HG03175 (cell line): ENCODE measurements at regions not wholly inside any gene's neighbourhood (a gene's known extent, or its start where the extent isn't known, plus 50 kb on each side); places are given as distances from the start of the nearest gene placed in this dataset.

Experiments
- ATAC-seq: cut with Tn5 transposase; IDR thresholded peaks from one replicate; pipeline ENCODE4 v1.9.1; 2021; ENCODE audit warnings: mild to moderate bottlenecking, moderate library complexity; ENCODE audit not compliant: unreplicated experiment

DNA sequence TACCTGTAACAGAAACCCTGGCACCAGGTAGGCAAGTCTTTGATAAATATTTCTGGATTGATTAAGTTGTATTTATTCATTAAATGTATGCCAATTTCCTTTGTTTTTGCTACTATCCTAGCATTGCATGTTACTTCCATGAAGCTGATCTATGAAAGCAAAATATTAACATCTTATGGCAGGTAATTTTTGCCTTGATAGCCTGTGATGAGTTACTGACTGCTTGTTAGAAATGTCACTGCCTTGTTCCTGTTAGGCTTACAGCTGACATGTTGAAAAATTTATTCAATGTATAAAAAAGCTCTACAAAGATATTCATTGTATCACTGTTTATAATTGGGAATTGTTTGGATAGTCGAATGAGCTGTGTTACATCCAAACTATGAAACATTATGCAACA lies 830.1 kb downstream of the TUSC7 start:
- no peak for ATAC-seq

DNA sequence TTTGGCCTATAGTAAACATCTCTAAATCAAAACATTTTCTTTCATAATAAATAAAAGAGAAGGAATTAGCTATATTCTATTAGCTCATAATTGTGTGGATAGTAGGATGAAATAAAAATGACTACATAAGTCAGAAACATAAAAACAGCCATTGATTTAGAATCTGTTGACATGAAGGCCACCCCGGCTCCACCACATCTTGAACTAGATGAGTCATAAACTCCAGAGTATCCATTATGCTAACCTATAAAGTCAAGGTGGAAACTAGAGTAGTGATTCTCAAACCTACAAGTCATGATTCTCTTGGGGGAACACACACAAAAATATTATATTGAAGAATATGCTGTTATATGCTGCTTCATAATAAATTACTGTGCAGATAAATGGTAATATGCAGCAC lies 831.0 kb downstream of the TUSC7 start:
- ATAC-seq: no peak

DNA sequence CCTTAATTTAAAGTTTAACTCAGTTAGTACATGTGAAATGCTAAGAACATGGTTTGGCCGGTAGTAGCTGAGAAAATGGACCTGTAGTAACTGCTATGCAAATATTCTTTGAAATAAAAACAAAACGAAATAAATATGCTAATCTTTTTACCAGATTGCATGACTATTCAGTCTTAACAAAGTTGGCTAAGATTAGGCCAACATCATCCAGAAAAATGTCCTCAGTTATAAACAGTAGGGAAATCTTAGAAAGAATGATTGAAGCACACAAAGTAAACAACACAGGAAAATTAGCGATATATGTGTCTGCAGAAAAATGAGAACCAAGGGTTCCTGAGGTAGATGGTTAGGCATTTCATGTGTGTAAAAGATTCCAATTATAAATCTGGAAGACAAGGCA lies 832.1 kb downstream of the TUSC7 start:
- ATAC-seq: no peak

DNA sequence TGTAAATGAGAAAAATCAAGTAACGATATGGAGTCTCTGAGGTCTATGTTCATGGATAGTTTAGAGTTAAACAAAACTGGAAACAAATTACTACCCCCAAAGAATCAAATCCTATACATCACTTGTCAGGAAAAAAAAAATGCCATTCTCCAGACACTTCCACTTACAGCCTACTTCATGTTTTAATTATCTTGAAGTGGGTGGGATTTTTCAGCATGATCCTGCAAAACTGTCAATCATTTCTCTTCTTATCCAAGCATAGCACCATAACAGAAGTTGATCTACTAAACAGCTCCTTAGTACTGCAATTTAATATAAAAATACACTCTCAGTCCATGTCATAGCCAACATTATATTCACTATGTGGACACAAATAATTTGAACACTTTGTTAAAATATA lies 833.9 kb downstream of the TUSC7 start:
- ATAC-seq: no peak

DNA sequence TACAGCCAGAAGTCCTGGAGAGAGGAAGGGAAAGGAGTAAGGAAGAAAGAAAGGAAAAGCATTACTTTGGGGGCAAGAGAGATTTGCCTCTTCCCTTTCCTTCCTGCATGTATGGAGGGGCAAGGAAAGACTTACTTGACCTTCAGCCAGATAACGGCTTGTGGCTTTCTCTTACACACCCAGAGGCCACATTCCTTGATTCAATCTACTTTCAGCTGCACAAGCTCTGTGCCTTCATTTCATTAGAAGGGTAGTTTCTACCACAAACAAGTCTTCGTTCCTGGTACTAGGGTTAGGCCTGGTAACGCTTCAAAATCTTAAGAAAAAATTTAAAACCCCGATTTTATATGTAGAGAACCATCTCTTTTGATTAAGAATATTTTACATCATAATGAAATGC lies 835.9 kb downstream of the TUSC7 start:
- no peak for ATAC-seq

DNA sequence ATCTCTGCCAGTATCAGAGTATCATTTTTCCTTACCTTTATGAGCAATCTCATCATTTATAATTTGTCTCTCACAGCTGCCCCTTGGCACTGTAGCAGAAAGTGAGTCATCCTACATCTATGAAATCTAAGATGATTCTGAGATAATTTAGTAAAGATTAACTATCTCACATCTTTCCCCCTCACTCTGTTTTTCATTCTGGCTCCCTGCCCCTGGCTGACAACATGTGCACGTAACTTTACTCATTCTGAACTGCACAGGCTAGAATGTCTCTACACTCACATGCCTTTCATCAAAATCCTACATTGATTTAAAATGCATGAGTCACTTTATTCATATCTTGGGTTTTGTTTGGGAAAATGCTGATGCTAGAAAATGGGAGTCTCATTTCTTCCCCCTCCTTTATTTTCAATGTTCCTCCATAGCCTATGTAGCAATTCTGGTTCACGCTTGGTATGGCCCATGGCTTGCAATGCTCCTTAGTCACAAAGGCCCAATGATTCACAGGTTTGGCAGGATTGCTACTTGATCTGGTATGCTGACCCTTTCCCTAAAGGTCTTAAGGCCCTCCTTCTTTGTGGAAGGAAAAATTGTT lies 838.5 kb downstream of the TUSC7 start:
- no peak for ATAC-seq

DNA sequence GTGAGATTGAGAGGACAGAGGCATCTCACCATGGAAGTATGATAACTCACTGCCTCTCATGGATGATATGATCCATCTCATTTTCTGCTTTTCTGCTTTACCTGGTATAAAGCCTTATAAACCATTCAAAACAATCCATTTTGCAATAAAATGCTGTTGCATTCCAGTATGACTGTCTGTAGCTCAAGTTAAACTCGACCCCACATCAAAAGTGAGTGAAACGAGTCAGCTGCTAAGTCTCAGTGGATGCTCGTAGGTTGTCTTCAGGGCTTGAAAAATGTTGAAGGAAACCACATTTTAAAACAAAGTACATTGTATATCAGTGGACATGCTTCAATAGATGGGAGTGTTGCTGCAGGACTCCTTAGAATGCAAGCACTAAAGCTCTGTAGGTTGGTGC lies 839.0 kb downstream of the TUSC7 start:
- ATAC-seq: no peak

DNA sequence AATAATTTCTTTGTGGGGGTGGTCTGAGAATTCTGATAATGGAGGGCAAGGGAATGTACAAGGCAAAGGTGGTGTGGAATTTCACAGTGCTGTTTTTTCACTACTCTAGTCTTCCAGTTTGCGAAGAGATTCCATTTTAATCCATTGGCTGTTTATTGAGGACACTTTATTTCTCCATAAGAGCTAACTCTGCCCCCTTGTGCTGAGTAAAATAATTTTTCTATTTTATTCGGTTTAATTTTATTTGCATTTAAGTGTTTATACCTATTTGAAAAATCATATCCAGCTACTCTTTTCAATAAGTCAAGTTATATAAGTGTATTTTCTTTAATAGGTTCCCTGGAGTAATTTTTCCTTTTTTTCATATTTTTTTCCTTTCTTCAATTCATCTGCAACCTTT lies 840.1 kb downstream of the TUSC7 start:
- ATAC-seq: no peak

DNA sequence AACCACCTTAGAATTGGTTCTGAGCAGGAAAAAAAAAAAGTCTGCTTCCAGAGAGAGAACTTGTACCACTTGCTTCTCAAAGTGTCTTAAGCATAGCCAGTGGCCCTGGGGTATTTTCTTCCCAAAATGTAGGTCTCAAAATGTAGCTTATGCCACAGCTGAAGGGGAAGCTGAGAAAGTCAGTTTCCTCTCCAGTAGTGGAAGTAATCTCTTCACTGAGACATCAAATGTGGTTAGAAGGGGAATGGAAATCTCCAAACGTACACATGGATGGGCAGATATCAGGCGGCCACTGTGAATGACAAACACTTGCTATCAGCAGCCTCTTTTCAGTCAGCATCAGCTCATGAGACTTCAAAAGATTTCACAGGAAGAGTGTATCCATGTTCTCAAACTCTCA lies 841.2 kb downstream of the TUSC7 start:
- no peak for ATAC-seq

DNA sequence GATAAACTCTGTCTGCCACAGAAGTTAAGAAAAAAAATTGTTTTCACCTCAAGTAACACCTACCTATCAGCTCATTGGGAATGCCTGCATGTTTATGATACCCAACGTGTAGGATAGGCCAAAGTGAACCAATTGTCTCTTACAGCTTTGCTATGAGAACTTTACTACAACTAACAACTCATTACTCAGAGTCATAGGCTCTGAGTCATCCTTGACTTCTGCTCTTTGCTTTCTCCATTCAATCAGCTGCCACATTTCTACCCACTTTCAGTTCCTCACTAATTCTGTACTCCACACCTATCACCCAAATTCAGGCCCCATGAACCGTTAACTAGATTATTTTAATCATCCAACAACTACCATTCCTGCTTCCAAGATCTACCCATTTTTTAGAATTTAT lies 843.9 kb downstream of the TUSC7 start:
- ATAC-seq: peak; percentile 92

DNA sequence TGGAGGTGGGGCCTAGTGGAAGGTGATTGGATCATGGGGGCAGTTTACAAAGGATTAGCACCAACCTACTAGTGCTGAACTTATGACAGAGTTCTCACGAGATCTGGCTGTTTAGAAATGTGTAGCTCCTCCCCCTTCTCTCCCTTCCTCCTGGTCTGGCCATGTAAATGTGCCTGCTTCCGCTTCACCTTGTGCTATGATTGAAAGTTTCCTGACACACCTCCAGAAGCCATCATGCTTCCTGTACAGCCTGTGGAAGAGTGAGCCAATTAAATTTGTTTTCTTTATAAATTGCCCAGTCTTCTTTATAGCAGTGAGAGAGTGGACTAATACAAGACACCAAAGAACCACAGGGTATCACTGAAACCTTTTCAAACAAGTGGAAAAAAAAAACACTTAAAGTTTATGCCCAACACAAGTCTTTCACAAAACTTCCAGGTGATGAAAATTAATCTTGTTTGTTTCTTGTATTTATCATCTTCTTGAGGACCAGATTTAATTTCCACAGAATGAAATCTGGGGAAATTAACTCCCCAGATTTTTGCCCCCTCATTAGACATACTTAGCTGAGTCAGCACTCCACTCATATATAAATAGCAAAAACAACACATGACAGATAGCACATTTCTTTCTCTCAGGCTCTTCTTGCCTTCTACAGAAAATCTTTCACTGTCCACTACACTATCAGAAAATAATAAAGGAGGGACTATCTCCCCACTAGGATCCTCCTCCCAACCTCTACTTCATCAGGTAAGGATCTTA lies 847.2 kb downstream of the TUSC7 start:
- ATAC-seq: no peak

DNA sequence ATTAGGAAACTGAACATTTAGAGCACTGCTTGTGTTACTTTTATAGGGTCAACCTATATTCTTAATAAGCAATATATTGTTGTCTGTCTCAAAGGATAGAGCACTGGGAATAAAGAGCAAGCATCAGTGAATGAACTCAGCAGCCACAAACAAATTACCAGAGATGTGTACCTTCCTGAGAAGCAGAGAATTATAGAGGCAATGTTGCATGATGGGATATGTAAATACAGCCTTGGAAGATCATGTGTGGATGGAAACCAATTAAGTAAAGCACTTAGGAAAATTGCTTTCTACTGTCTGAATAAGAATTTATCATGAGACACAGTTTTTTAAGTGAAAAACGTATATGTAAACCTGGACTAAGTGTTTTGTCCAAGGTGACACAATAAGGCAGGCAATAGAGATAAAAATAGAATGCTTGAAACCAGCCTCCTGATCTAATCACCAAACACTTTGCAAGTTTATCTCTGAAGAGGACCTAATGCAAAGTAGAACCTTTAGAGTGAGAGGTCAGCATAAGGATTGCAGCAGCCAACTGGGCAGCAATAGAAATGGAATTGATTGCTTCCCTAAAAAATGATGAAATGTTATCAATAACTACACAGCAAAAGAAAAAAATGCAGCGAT lies 848.0 kb downstream of the TUSC7 start:
- no peak for ATAC-seq

DNA sequence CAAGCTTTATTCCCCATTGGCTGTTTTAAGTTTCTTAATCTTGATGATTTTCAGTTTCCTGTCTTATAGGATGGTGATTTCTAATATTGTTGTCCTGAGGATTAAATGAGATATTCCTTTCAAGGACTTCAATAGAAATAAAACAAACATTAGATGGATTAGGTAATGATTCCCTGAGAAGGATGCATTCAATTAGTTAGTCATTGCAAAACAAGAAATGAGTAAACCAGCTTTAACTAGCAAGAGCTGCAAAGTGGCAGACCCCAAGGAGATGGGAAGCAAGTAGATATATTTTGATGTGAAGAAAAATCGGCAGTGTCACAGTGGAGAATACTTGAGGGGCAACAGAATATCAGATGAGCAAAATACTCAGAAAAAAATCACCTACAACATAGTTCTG lies 849.1 kb downstream of the TUSC7 start:
- no peak for ATAC-seq

DNA sequence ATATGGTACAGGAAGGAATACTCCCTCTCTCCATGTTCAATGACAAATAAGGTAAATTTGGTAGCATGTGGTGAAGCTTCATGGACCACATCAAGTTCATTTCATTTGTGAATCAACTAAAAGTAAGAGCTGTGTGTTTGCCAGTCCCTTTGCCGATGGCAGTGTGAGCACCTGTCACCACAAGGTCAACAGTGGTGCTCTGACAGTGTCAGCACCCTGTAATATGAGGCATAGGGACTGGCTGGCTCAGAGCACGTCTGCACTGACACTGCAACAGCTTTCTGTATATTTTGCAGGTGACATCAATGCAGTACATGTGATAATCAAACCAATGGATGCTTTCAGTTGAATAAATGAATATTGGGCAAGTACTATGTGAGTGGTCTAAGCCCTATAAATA lies 852.4 kb downstream of the TUSC7 start:
- ATAC-seq: no peak

DNA sequence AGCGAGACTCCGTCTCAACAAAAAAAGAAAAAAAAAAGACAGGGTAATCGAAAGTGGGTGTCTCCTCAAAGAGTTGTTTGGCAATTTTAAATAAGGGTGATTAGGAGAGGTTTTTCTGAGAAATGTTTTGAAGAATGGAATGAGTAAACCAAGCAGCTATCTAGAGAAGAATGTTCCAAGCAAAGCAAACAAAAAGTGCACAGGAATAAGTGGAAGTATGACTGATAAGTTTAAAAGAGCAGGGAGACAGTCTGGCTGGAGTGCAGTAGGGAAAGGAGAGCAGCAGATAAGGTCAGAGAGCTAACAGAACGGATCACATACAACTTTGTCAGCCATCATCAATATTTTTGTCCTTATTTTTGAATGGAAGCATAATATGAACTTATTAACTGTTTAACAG lies 853.5 kb downstream of the TUSC7 start:
- ATAC-seq: no peak

DNA sequence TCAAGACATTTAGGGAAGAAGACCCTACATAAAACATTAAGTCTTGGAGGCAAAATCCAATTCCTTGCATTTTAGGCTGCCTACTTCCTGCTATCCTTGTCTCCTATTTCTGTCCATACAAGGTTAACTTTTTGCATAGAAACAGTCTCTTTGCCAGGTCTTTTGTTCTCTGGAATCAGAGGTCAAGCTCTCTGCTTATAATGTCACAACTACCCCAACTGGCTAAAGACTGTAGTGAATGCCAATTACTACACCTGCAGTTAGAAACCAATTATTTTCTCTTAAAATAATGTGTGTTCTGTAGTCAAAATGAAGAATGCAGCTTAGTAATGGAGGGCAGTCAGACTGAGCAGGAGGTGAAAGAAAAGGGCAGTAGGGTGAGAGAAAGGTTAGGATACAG lies 856.2 kb downstream of the TUSC7 start:
- no peak for ATAC-seq

DNA sequence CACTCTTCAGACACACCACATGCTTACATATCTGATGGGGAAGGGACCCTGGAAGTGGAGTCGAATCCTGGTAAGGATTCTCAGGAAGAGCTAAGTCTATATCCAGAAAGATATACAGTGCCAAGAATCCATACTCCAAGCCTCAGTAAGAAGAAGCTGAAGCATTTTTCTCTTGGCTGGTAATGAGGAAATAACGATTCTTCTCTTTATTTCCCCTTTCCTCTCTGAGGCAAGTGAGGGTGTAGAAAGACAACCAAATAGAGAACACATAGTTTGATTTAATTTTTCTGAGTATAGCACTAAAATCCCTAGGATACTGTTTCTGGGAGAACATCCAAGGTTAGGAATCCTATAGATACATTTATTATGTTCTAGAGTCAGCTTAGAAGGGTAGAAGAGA lies 857.3 kb downstream of the TUSC7 start:
- no peak for ATAC-seq

DNA sequence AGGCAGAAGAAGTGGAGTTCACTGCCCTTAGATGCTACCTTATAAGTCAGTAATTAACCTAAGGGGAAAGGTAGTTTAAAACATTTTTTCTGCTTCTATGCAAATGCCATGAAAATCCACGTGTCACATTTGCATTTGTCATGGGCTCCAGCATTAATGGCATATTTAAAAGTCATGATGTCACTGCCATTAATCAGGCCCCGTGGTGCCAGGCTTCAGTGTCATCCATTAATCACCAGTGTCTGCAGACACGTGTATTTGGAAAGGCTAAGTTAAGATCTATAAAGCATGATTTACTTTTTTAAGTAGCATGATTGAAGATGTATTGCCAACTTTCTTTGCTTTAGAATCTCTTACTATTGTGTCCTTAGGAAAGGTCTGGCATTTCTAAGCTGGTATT lies 857.8 kb downstream of the TUSC7 start:
- no peak for ATAC-seq

DNA sequence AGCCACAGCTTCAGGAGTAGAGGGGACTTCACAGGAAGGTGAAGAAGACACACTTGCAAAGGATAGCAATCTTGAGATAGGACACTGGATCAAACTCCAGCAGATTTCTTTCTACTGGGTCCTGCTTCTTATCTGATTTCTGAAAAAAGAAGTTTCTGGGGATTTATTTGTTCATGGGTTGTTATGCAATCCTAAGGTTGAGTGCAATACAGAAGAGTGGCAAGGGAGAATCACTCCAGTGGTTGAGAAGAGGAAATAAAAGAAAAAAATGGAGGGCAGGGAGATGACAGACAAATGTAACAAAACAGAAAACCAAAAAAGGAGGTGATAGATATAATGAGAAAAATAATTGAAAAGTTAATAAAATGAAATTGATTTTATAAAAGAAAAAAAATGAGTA lies 858.3 kb downstream of the TUSC7 start:
- ATAC-seq: no peak

DNA sequence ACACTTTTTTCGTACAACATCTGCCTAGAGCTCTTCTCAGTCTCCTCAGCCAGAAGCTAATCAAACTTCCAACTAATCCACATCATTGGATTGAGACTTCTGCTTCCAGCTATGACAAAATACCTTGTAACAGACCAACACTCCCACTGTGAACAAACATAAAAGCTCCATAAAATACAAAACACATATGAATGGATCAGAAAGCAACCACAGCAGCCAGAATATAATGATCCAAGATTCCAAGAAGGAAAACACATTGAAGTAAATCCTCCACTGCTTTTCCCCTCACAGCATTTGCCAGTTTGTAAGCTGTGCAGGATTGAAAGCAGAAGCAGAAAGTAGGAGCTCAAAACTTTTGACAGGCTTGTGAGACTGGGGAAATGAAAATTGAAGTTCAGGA lies 863.2 kb downstream of the TUSC7 start:
- no peak for ATAC-seq

DNA sequence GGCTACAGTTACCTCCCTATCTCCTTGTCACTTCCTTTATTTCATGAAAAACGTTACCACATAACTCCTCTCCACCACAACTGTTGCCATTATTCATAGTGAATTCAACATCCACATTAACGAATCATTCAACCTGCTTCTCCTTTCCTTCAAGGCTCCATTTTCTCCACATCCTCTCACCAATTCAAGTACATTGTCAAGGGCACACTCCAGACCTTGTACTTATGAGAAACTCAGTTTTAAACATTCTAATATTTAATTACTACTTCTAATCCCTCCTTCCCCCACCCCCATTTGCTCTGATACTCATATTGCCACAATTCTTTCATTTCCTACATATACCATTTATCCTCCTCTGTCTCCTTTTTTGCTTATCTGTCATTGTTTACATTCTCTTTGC lies 871.2 kb downstream of the TUSC7 start:
- no peak for ATAC-seq

DNA sequence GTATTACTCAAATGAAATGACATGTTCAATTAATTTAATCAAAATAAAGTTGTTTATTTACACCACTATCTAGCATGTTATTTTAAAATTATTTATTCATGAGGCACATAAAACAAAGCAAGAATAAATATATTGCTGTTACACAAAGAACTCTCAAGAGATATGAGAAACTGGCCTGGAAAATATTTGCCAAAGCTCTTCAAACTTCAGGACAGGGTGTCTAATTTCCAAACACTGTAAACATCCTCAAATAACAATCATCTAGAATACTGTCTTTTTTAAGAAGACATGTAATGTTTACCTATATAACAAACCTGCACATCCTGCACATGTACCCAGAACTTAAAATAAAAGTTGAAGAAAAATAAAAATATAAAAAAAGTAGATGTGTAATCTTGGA lies 876.6 kb downstream of the TUSC7 start:
- ATAC-seq: no peak

DNA sequence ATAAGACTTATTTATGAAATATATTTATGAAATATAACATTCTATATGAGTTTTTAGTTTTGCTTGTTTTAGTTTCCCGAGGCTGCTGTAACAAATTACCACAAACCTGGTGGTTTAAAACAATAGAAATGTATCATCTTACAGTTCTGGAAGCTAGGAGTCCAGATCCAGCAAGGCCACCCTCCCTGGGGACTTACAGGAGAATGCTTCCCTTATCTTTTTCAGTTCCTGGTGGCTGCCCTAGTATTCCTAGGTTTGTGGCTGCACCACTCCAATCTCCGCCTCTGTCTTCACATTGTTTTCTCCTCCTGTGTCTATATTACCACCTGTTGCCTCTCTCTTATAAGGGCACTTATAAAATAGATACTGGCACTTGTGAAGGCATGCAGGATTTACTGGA lies 877.8 kb downstream of the TUSC7 start:
- ATAC-seq: no peak
